HG02870 (cell line): ENCODE measurements at regions not wholly inside any gene's neighbourhood (a gene's known extent, or its start where the extent isn't known, plus 50 kb on each side); places are given as distances from the start of the nearest gene placed in this dataset.
"Not testable (repeated sequence)": the region's sequence is repeated elsewhere in the genome, so short reads cannot be mapped to it uniquely, and the experiment has no call there.

Experiments
- ATAC-seq: cut with Tn5 transposase; IDR thresholded peaks from one replicate; pipeline ENCODE4 v1.9.1; 2021; ENCODE audit warnings: mild to moderate bottlenecking, moderate library complexity; ENCODE audit not compliant: unreplicated experiment

DNA sequence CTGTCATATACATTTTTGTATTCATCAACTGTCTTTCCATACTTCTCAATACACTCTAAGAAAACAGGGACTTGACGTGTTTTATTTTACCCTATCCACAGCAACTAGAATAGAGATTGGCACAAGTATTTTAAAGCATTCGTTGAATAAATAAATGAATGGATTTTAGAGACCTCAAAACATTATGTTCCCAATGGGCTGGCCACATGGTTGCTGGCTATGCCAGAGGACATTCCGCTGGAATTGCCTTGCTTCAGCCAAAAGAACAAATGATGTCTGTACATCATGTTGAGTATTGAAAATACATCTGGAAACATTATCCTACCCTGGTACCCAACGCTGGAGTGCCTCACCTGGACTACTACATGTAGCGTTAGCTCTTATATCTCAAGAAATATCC is 132.8 kb upstream of the RAP1B start:
- no peak for ATAC-seq

DNA sequence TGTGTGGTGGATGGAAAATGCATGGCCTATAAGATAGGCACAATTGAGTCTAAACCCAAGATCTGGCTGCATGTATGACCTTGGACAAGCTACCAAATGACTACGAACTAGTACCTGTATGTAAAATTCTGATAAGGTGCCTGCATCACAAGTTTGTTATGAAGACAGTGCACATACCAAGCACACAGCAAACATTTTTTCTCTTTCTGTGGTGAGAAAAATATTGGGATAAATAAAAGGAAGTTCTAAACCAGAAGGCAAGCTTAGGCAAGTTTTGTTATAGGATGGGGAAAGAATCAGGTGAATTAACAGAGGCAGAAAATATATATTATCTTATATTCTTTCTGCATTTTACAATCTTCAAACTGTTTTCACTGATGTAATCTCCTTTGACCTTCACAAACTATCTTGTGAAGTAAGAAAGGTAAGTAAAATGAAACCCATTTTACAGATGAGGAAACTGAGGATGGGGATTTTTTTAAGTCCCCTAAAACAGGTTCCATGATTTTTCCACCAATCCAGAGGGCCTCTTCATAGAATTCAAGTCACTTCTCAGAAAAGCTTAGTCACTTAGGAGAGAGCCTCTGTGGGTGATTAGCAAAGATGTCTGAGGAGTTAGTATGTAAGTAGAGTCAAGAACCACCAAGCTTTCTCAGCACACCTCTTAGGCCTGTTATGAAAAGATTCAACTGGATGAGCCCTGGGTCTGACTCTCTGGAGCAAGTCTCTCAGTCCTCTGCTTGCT is 132.0 kb upstream of the RAP1B start:
- ATAC-seq: no peak

DNA sequence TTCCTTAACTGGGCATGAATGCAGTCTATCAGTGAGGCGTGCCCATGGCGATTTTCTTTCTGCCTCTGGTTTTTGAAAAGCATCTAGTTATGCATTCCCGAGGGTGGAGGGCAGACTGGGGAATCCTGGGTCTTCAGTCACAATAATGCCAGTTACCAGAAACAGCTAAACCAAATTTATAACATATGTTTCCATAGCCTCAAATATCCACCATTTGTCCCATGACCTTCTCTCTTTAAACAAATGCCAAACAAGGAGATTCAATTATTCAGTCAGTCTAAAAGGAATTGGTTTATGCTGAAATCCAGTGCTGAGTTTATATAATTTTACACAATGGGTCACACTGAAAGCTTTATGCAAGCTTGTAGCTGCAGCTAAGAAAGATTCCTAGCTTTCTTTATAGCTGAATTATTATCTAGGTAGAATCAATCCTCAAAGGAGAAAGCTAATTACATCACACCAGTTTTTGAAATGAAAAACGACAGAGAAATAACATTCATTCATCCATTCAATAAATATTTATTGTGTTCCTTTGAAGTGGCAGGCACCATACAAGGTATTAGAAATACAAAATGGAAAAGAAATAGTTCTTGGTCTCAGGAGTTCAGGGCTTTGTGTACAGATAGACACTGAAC is 131.3 kb upstream of the RAP1B start:
- ATAC-seq: no peak

DNA sequence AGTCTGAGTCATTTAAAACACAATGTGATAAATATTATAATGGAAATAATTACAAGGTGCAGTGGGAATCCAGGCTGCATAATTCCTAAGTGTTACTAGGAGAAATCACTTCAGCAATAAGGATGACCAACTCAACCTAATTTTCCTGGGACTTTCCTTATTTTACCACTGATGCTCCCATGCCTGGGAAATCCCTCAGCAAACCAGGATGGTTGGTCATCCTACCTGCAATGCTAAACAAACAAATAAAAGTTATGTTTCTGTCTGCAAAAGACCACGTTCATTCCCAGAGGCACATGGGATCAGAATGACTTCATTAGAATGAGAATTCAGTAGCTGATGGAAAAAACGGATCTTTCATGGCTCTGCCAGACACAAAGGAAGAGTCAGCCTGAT is 130.8 kb upstream of the RAP1B start:
- ATAC-seq: no peak

DNA sequence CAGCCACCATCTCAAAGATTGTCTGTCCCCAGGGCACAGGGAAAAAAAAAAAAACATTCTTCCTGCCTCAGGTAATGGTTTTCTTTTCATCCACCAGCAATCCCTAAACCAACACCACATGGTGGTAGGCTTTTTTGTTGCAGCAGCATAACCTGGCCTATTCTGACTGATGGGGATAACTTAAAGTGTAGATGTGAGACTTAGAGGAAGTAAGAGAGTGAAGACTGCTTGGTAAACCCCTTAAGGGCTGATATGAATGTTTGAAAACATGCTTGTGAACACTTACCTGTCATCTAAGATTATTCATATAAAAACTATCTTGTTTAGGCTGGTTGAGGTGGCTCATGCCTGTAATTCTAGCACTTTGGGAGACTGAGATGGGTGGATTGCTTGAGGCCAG is 130.2 kb upstream of the RAP1B start:
- no peak for ATAC-seq

DNA sequence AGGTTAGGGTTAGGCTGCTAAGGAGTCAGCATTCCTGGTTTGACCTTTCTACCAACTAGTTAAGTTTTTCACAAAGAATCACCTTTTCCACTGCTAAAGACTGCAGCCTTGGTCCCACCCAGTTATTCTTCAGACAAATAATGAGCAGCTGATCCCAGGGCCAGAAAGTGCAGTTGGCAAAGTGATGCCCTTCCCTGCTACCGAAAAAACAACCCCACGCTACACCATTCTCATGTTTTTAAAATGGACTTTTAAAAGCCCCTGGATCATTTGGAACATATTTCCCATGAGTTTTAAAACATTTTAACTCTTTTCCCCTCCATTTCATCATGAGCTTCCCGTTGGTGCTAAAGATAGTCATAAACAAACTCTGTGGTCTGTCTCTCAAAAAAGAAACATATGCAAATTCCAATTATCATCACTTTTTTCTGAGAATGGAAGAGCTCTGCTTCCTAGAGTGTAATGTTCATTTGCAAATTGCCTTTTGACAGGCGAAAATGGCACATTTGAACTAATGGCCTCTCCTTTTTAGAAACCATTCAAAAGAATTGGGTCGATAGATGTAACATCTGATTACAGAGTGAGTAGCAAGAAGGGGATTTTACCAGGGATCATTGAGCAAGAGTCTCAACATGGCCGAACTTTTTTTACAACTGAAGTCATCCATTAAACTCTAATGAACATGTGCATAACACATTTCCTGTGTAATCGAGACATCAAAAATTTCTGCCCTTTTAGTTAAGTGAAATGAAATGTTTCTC is 129.3 kb upstream of the RAP1B start:
- peak; percentile 47 for ATAC-seq

DNA sequence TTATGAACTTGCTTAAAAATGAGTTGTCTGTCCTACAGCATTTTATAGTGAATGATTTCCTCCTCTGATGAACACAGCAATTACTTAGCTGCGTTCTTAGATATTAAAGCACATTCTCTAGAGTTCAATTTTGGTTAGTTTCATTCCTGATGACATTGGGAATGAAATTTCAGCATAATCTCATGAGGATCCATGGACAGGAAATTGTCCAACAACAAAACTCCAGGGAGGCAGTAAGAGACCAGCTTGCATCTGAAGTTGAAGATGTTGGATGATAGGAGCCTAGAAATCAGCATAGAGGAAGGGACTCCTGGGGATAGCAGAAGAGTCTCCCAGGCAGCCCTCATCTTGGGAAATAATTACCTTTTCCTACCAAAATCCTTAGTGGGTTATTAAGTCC is 128.7 kb upstream of the RAP1B start:
- ATAC-seq: no peak

DNA sequence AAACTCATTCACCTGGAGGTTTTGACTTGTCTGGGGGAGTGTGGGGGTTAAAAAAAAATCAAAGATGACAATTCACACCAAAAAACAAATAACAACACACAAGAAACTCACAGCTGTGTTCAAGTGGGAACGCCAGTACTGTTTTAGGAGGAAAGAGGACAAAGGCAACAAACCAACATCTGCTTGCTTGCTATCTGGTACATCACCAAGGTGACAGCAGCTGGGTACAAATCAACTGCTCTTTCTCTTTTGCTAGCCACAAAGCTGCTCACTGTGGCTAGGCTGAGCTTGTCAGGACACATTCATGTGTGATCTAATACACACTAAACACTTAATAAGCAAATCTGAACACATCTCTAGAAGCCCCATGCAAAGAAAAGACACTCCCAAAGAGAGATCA is 128.0 kb upstream of the RAP1B start:
- ATAC-seq: peak; percentile 55

DNA sequence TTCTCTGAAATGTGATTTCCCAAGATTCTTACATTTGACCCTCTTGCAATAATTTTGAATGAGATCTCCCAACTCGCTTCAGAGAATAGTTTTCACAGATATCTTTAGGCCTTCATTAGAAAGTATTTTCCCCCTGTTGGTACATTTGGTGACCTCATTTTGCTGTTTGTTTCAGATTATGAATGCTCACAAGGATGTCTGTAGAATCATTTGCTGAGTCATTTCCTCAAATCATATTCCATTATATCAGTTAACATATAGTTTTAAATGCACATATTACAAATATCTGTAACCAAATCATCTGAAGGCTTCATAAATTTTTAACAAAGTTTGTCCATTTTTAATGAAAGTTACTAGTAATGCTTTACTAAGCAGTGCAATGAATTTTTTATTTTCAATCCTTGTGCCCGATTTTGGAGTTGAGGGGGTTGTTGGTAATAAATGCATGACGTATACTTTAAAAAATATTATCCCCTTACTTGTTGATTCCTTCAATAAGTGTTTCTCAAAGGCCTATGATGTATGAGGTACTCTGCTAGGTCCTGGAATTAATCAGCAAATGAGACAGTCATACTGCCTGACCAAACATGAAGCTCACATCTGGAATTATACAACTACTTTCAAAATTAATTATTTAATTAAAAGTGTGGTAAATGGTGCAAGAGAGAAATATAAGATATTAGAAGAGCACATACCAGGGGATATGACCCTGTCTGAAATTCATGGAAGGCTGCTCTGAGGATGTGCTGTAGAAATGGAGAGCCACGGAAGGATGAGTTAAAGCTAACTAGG is 126.9 kb upstream of the RAP1B start:
- ATAC-seq: no peak

DNA sequence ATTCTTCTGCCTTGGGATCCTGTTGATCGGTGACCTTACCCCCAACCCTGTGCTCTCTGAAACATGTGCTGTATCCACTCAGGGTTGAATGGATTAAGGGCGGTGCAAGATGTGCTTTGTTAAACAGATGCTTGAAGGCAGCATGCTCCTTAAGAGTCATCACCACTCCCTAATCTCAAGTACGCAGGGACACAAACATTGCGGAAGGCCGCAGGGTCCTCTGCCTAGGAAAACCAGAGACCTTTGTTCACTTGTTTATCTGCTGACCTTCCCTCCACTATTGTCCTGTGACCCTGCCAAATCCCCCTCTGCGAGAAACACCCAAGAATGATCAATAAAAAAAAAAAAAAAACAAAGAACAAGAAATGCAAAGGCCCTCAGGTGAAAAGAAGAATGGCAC is 126.1 kb upstream of the RAP1B start:
- ATAC-seq: not testable (repeated sequence)

DNA sequence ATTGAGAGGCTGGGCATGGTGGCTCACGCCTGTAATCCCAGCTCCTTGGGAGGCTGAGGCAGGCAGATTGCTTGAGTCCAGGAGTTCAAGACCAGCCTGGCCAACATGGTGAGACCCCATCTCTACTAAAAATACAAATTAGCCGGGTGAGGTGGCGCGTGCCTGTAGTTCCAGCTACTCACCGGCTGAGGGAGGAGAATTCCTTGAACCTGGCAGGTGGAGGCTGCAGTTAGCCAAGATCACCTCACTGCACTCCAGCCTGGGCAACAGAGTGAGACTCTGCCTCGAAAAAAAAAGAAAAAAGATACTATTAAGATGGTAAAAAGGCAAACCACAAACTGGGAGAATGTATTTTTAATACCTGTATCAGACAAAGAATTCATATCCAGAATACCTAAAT is 124.2 kb upstream of the RAP1B start:
- ATAC-seq: not testable (repeated sequence)

DNA sequence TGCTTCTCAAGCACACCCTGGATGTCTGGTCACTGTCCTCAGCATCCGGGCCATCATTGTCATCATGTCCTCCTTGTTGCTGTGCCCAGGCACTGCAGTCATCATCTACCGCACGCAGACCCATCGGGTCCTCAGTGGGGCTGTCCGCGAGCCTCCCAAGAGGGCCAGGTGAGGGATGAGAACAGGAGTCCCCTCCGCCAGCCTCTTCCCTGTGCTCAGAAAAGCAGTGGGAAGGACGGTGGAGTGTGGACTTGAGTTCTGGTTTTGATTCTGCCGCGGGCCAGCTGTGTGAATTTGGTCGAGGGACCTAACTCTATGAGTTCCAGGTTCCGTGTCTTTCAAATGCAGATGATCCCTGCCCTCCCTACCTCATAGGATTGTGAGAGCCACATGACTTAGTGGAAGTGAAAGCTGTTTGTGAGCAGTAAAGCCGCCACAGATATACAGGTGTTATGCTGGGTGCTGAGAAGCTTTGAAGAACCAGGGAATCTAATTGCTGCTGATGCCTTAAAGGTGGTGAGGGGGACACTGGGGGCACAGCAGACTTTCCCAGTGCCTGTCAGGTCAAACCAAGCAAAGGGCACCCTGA is 122.9 kb upstream of the RAP1B start:
- no peak for ATAC-seq

DNA sequence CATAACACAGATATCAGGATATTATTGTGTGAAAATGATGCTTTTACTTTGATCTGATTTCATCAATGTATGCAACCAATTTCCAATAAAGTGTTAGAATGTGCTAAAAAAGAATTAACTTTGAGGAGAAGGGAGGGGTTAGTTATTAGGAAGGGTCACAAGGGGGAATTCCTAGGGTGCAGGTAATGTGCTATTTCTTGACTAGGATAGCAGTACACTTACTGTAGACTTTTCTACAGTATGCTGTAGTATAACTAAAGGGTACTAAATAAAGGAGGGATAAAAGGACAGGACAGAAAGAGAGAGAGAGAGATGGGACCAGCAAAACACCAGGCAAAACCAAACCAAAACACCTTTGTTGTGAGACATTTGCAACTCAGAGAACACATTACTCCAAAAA is 121.4 kb upstream of the RAP1B start:
- ATAC-seq: no peak

DNA sequence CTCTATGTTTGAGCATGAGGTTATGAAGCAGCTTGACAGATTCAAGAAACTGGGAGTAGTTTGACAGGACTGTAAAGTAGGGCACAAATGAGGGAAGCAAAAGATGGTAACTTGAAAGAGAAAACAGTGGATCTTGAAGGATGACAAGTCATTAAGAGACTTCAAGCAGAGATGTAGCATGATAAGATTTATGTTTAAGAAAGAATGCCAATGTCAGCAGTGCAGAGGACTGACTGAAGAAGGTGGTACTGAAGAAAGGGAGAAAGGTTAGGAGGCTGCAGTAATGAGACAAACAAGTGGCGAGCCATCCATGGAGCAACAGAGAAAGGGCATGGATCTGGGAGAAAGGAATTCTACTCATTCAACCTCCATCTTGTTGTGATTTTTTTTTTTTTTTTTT is 120.2 kb upstream of the RAP1B start:
- ATAC-seq: no peak

DNA sequence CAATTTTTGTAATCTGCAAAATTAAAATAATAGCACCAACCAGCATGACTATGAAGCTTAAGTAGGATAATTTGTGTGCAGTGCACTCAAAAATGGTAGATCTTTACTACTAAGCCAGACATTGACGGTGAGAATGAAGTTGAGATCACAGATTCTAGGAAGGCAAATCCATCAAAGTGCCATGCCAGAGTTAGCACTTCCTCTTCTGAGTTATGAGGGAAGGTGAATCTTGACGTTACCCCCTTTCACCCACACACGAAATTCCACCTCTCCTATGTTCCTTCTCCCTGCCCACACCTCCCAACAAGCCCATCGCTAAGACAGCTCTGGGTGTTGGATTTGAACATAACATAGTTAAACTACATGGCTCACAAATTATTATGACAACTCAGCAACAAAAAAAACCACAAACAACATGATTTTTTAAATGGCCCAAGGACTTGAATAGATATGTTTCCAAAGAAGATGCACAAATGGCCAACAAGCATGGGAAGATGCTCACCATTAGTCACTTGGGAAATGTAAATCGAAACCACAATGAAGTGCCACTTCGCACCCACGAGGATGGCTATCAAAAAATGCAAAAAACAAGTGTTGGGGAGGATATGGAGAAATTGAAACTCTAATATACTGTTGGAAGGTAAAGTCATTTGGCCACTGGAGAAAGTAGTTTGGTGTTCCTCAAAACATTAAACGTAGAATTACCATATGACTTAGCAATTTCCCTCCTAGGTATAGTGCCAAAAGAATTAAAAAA is 119.3 kb upstream of the RAP1B start:
- ATAC-seq: no peak

DNA sequence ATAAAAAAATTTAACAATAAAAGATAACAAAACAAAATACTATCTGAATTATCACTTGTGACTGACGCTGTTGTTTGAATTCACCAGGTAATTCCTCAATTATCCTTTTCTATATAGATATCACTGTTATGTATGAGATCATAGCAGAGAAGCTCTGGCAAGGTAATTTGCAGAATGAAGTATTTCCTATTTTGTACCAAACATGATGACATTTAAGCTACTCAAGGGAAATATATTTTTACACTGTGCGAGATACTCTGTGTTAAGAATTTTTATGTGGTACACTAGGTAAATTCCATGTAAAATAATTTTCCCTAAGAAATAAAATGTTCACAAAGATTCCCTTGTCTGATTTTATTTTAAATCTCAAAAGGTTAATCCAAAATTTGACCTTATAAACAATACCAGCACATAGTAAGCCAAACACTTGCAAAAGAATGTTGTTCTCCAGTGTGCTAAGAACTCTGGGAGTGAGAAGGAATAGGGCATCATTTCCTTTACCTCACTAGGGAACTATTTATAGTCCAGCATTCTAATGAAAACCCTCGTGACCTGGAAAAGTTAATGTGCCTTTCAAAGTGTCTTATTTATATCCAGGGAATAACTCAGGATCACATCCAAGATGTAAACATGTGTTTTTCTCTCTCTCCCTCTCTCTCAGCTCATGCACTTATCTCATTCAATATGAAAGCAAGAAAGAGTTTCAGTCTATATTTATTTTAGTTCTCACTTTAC is 115.2 kb upstream of the RAP1B start:
- no peak for ATAC-seq

DNA sequence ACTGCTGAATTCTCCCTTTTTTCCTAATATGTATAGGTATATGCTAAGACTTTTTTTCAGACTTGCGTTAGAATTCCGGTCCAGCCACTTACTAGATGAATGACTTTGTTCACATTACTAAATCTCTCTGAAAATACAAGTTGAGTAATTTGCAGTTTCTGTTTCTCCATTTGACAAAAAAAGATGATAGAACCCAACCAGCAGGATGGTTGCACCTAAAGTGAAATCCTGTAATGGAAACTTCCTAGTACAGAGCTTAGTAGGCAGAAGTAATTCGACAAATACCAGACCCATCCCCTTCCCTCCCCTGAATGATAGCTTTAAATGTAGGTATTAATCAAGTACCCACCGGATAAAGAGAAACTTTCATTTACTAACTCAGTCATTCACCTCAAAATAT is 113.6 kb upstream of the RAP1B start:
- peak; percentile 58 for ATAC-seq

DNA sequence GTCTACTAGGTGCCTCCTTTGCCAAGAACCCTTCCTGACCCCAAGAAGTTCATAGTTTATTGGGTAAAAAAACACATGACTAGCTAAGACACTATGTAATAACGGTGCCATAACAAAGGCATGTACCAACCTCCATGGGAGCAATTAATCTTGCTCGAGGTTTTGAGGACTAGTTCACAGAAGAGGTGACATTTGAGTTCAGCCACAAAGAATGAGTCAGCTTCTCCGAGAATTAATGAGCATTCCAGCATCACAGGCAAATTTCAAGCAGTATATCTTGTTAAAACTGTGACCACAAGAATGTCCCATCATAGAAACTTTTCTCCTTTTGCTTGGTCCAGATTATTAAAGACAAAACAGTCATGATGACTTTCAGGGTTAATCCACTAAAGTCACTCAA is 113.0 kb upstream of the RAP1B start:
- no peak for ATAC-seq

DNA sequence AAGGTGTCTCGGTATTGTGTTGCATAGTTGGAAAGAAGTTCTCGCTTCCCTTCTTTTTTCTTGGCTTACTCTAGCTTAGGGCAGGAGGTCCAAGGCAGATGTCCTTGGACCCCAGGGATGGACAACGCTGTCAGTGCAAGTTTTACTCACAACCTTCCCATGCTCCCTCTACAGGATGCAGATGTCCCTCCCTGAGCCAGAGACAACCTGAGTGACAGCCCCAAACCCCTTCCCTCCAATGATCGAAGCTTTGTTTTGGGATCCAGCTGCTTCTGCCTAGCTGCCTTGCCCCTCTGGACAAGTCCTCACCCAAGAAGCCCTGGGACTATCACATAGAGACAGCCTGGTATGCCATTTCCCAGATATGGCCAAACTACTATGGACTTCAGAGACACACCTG is 112.0 kb upstream of the RAP1B start:
- no peak for ATAC-seq

DNA sequence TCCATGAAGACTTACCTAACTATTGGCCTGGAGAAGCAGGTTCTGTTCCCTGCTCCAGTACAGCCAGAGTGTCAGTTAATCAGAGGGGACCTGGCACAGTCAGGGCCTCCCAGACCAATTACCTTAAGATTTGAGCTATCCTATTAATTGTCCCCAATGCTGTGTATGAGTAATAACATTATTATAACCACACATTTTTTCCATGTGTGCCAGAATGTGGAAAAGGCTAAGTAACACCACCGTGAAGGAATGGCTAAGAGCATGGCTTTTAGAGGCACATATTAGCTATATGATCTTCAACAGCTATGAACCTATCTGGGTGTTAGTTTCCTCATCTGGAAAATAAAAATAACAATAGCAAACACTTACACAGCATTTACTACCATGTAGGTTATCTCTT is 111.1 kb upstream of the RAP1B start:
- ATAC-seq: no peak
